GM19351 (cell line): ENCODE measurements at regions not wholly inside any gene's neighbourhood (a gene's known extent, or its start where the extent isn't known, plus 50 kb on each side); places are given as distances from the start of the nearest gene placed in this dataset.
"Not testable (repeated sequence)": the region's sequence is repeated elsewhere in the genome, so short reads cannot be mapped to it uniquely, and the experiment has no call there.

Experiments
- ATAC-seq: cut with Tn5 transposase; IDR thresholded peaks from one replicate; pipeline ENCODE4 v1.9.1; 2021; ENCODE audit warnings: mild to moderate bottlenecking, moderate library complexity; ENCODE audit not compliant: unreplicated experiment

DNA sequence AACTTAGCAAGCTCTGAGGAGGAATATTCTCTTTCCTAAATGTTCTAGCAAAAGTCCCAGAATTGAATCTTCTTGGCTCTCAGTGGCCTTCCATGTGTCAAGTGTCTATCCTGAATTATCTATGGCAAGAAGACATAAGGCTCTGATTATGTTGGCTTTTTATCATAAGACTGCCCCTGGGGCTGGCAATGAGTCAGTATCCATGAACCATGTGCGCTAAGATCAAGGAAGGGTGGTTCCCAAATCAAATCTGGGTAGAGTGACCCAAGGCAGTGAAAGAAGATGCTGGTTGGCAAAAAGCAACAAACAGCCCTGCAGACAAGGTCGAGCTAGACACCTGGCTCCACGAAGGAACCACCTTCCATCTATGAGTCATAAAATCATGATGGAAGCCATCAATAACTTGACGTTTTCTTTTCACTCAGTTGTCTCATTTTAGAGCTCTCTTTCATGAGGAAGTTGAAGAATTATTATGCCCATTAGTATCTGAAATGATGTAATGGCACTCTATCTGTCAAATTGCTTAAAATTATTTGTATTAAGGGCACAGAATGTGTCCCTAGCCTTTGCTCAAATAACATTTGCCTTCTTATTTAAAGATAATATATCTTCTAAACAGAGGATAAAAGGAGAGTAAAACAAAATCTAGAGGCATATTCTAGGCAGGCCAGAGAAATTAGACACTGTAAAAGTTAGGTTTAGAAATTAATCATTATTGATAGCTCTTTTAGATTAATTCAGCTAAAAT, 657.7 kb upstream of the GOT2 start:
- ATAC-seq = no peak

DNA sequence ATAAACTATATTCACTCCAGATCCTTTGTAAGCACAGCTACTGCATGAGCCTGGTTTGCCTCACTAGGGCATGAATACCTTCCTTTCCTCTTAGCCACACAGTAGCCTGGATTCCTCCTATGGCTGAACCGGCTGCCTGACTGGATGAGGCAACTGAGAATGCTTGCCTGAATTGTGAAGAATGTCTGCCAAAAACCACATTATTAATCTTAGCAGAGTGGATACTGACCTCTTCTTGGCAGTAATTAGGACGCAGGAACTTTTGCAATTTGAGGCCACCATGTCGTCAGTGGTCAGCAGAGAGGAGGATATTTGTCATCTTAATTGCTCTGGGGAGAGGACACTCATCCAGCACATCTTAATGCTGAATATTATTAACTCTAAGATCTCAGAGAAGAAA, 651.8 kb upstream of the GOT2 start:
- ATAC-seq = no peak

DNA sequence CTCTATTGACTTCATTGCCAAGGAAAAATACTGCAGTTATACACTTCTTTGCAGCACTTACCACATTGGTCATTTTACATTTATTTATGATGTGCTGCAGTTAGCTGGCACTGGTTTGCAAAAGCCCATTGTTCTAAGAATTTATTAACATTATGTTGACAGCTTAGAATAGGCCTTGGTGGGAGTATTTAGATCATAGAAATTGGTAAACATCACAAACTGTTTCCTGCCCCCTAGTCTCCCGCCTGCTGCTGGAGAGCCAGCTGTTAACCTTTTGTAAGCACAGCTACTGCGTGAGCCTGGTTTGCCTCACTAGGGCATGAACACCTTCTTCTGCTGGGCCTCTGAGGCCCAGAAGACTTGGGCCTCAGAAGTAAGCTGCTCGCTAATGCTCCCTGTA, 651.4 kb upstream of the GOT2 start:
- no peak for ATAC-seq

DNA sequence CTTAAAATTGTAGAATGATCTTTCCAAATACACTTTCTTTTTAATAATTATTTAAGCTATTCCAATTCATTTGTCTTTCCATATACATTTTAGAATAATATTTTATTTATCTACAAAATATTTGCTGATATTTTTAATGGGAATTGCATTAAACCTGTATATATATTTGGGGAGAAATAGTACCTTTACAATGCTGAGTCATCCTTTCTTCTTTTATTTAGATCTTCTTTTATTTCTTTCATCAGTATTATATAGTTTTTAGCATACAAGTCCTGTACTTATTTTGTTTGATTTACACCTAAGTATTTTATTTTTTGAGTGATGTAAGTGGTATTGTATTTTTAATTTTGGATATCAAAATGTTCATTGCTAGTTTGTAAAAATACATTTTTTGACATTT, 639.5 kb upstream of the GOT2 start:
- no peak for ATAC-seq

DNA sequence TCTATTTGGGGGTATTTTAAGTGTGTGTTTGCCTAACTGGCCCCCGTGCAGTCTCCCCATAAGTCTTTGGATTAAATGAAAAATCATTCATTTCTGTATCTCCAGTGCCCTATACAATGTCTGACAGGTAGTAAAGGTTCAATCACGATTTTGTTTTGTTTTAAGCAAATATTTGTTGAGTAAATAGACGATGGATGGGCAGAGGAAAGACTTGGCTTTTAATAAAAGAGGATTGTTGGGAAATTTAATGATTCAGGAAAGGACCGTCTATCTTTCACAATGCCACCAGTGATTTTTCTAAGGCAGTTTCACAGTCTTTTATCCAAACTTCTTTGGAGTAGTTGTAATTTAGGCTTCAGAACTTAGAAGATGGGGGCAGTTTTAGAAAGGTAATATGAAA, 636.6 kb upstream of the GOT2 start:
- ATAC-seq = no peak

DNA sequence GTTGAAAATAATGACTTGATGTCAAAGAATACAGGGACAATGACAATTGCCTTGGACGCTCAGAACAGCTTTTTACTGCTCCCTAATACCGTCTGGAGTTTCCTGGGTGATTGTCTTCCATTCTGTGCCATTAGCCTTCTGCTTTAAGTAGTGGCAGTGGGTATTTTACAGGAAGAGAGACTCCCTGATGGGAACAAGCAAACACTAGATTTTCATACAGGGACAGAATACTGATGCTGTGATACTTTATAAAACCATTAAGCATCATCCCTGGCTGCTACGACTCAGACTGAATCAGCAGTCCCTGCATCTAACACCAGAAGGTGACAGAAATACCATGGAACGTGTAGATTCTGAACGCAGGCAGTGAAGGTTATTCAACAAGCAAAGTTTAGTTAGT, 635.4 kb upstream of the GOT2 start:
- ATAC-seq = no peak

DNA sequence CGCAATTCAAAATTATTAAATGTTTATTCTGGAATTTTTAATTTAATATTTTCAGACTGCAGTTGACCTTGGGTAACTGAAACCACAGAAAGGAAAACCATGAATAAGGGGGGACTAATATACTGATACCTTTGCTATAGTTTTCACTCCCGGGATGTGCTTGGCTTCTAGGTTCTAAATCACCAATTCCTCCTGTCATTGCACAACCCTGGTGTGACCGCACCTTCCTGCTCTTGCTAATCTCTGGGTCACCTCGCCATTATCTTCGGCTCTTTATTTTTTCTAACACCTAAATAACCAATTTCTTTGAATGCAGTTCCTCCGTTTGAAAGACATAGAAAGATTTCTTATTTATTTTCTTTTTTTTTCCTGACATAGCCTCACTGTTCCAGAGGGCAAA, 634.5 kb upstream of the GOT2 start:
- ATAC-seq = no peak

DNA sequence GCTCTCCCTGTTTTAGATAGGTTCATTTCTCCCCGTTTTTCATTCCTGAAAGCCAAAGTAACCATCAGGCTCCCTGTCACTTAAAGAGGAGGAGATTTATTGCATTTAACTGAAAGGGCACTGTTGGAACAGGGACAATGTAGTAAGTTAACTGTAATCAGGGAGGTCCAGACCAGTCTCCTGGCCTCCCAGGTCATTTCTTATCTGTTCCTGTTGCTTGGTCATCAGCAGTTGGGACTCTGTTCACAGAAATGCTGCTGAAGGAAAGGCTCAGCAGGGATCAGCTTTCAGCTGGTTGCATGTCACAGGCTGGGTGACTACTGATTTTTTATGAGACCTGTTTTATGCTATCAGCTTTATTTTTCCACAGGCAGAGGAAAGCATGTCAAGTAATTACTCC, 622.6 kb upstream of the GOT2 start:
- no peak for ATAC-seq

DNA sequence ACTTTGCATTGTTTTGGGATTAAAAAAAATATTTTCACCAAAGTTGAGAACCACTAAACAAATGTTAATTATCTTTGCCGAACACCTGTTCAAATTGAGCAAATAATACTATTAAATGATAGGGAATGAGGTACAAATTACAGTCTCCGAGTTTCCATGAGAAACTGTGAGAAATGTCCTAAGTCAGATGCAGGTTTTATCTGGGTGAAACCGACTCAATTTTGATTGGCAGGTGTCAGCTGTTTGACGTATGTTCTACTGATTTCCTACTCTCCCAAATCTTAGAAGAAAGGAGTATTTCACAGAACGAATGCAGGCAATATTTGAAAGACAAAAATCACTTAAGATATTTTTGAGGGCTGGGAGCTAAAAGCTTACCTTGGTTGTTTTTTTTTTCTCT, 622.0 kb upstream of the GOT2 start:
- ATAC-seq = no peak

DNA sequence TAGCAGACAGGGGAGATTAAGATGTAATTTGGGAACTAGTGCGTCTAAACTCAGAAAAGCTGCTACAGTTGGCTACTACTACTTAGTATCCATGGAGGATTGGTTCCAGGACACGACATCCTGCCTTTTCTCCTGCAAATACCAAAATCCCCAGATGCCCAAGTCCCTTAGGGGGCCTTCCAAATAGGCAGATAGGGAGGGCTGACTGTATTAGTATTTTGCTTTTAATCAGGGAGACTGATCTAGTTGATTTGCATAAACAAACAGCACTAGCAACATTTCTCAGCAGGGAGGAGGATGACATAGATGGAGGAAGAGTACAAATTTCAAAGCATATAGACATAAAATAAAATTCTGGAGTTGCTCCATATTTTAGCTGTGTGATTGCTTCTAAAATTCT, 621.6 kb upstream of the GOT2 start:
- ATAC-seq = no peak

DNA sequence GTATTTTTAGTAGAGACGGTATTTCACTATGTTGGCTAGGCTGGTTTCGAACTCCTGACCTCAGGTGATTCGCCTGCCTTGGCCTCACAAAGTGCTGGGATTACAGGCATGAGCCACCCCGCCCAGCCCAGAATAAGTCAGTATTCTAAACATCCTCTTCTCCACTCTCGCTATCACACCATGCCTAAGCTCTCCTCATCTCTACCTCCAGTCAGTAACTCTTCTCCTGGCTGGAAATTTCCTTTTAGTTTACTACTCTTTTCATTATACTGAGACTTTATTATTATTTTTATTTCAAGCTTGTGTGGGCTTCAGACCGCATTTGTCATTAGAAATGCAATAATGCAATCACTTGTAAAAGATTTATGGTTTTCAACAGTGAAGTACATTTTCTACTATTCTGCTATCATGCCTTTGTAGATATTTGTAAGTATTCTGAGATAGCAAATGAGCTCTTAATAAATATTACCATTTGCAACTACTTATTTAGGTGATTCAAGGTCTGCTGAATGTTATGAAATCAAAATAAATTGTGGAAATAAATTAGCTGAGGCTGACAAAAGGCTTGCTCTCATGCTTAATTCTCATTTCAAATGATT, 617.3 kb upstream of the GOT2 start:
- ATAC-seq = no peak

DNA sequence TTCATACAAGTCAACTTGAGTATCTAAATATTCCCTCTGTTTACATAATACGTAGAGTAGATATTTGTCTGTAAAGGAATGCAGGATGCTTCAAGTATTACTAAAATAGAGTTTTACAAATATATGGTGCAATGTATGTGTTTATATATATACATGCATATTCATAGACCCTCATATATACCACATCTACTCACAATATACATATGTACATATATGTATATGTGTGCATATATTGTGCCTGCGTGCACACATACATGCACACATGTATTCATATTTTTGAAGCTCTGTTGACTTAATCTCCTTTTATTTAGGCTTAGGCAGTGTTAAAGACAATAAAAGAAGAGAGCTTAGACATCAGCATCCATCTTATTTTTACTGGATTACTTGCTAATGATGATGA, 616.6 kb upstream of the GOT2 start:
- no peak for ATAC-seq

DNA sequence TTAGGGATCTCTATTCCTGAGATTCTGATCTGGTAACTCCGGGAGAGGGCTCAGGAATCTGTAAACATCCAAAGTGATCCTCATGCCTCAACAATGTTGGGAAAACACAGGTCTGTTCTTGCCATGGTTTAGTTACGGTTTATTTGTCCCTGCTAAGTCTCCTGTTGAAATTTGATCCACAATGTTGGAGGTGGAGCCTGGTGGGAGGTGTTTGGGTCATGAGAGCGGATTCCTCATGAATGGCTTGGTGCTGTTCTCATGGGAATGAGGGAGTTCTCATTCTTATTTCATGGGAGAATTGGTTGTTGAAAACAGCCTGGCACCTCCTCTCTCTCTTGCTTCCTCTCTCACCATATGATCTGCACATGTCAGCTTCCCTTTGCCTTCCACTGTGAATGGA, 608.6 kb upstream of the GOT2 start:
- no peak for ATAC-seq

DNA sequence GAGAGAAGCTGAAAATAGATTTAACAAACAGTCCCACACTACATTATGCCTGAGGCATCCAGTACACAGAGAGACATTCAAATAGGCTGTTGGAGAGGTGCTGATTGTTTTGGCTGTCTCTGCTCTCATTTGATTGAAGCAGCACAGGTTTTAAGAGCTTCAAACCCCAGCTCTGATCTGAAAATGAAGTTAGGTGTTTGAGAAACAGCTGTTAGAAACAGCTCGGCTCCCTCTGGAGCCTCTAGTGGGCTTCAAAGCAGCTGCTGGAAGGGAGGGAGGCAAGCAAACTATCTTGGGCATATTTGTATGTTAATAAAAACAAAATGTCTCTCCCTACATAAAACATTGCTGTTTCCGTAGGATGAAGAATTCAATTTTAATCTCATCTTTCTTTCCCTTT, 607.3 kb upstream of the GOT2 start:
- ATAC-seq = no peak

DNA sequence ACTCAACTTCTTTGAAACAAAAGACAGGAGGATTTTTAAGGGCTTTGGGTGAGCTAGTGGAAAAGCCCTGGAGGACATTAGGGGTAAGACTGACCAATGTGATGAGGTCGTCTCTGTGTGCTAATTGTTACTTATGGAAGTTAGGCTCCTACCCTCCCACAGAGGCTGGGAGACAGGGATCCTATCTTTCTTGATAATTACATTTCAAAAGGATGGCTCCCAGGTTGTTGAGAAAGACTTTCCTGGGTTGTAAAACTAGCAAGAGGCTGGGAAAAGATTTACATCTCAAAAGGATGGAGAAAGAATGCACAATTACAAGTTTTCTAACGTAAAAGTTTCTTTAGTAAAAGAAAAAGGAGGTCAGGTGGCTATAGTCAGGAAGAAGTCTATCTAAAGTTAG, 605.8 kb upstream of the GOT2 start:
- ATAC-seq = no peak

DNA sequence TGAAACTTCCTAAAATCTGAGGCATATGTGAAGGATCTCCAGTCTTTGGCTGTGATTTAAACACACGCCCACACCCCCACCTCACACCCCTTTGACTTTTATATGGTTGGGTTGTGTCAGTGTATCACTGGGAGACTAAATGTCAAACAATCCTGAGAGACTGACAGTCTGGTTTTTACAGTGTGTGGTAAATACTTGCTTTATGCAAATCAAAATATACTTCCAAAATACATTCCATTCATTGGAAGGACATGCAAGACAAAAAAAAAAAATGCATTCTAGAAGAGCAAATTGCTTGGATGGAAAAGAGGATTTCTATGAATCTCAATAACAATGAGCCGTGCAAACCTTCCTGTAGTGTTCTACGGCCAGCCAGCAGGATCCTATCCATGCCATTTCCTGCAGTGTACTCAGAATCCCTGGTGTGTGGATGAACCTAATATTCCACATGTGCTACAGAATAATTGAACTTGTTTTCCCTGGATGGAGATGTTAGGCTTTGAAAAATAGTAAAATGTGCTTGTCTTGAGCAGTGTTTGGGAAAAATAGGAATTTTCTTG, 602.1 kb upstream of the GOT2 start:
- ATAC-seq = no peak

DNA sequence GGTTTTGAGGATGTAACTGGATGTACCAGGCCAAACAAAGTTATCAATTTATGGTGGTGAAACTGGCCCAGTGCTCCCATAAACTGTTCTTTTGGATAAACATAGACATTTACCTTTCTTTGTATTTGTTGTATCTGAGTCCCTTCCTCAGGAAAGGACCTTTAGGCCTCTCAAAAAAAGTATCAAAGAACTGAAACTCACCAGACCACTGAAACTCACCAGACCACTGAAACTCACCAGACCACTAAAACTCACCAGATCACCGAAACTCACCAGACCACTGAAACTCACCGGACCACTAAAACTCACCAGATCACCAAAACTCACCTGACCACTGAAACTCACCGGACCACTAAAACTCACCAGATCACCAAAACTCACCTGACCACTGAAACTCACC, 597.6 kb upstream of the GOT2 start:
- ATAC-seq = not testable (repeated sequence)

DNA sequence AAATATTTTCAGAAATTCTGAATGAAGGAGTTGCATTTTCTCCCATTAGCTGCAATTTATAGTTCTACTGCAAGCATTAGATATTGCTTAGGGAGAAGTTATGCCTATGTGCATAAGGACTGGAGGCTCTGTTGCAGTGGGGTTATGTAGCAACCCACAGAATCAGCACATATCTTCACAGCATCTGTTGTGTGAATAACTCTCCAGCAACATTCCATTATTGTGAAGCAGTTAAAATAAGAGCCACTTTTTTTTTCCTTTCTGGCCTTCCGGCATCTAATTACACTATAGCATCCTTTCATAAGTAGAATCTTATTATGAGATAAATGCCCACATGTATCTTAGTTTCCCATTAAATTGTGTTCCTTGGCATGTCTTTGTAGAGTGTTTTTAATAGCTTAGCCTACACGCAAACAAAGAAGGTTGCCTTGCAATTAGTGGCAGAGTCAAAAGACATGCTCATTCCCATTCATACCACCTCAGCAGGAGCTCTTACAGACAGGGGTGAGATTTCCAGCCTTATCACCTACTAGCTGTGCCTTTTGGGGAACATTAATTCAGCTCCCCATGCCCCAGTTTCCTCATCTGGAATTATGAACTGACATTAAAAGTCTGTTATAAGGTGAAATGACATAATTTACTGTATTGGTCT, 596.0 kb upstream of the GOT2 start:
- ATAC-seq = no peak

DNA sequence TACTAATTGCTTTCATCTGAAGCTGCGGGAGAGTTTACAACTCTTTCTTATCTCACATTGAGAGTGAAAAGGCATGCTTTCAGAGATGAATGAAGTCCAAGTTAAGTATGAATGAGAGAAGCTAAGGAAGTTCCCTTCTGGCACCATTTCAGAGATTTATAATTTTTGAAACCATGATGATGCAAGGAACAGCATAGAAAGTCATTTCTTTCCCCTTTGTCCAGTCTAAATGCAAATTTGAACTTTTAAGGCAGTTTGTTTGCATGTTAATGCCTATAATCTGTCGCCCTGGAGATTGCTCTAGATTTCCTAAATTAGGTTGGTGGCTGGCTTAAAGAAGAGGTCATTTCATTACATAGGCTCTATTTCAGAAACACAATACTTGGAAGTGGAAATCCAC, 594.8 kb upstream of the GOT2 start:
- ATAC-seq = no peak

DNA sequence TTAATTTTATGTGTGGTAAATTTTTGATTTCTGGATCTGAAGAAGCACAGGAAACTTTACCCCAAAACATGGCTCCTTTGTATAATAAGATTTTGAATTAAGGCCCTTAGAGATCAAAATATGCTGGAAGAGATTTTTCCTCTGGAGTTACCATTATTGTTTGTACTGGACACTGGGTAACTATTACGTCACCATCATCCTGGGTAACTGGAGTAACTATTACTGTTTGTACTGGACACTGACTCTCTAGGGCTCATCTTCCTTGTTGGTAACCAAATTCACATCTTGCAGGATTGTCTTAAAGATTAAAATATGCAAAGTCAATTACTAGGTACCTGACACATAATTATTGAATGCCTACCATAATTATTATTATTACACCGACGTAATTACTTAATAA, 593.8 kb upstream of the GOT2 start:
- no peak for ATAC-seq

DNA sequence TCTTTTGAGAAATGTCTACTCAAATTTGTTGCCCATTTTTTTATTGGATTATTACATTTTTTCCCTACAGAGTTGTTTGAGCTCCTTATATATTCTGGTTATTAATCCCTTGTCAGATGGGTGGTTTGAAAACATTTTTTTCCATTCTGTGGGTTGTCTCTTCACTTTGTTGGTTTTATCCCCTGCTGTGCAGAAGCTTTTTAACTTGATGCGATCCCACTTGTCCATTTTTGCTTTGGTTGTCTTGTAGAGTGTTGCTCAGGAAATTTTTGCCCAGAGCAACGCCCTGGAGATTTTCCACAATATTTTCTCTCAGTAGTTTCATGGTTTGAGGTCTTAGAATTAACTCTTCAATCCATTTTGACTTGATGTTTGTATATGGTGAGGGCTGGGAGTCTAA, 592.8 kb upstream of the GOT2 start:
- ATAC-seq = no peak

DNA sequence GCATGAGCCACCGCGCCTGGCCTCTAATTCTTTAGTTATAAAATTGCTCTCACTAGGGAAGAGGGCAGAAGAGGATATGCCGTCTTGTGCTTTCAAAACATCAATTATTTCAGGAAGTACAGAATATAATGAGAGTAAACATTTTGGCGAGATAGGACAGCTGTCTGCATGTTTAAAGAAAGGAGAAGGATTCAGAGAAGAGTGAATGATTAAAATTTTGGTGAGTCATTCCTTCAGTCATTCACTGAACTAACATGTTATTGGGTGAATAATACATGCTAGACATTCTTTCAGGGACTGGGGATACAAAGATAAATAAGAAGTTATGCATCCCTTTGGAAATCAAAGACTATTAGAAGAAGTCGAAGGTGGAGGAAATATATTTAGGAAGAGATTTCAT, 590.3 kb upstream of the GOT2 start:
- ATAC-seq = no peak
